Transverse colon (tissue), 4 donors: ENCODE measurements at regions not wholly inside any gene's neighbourhood (a gene's known extent, or its start where the extent isn't known, plus 50 kb on each side); places are given as distances from the start of the nearest gene placed in this dataset.

Experiments
- CTCF ChIP-seq, 5 experiments: fragments of 200-600 bp in 3 of 5; fragments of 450-650 bp in 2 of 5; sonication (generic) in 3 of 5; IDR thresholded peaks; 1 replicate in 2 of 5; 2 replicates in 3 of 5; pipeline ENCODE4 v1.5.1; 2016 to 2017; ENCODE audit warnings: antibody characterized with exemption in 5 of 5, inconsistent platforms in 3 of 5, mild to moderate bottlenecking in 2 of 5, moderate library complexity in 1 of 5
- EP300 ChIP-seq: sonication (generic); formaldehyde crosslinking; IDR thresholded peaks from one replicate; pipeline ENCODE4 v1.6.1; 2017; ENCODE audit warnings: antibody characterized with exemption, low read depth
- POLR2A ChIP-seq: fragments of 450-650 bp; IDR thresholded peaks from one replicate; pipeline ENCODE4 v1.6.1; 2016; ENCODE audit warnings: antibody characterized with exemption, mild to moderate bottlenecking, moderate library complexity
- POLR2AphosphoS5 ChIP-seq, 3 donors: sonication (generic); formaldehyde crosslinking; IDR thresholded peaks; one replicate each; pipeline ENCODE4 v1.6.1; 2016; ENCODE audit warnings: antibody characterized with exemption in 3 of 3

GRCh38 chr2:180709392-180710145, 270.8 kb upstream of the UBE2E3 start:
- TF ChIP-seq EP300 (no peak), POLR2A (no peak), CTCF (IDR thresholded peaks at IDR 0.05) (no peak), POLR2AphosphoS5 (IDR thresholded peaks at IDR 0.05) (no peak)
